ENCODE measurements at regions not wholly inside any gene's neighbourhood (a gene's known extent, or its start where the extent isn't known, plus 50 kb on each side); places are given as distances from the start of the nearest gene placed in this dataset.

DNA sequence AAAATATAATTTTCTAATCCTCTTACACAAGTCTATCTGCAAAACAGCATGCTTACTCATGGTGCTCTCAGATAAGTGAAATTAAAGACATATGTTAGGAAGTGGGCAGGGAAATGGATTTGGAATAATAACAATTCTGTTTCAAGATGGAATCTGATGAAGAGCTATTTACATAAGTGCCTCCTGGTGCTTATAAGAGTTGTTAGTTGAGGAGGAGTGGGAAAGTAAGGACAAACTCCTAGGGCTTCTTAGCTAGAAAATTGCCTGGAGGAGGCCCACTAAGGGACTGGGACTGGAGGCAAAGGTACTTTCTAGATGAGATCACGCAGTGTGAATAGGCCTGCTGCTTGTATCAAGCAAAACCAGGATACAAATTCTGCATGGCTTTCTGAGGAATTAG is 939.8 kb downstream of the GLUD2 start:
- TF ChIP-seq EP300 (IDR thresholded peaks at IDR 0.05; ENCODE audit: borderline replicate concordance) (no peak), YY1 (IDR thresholded peaks at IDR 0.05; ENCODE audit: low read depth) (no peak), FOXM1 (IDR thresholded peaks at IDR 0.05; ENCODE audit: borderline replicate concordance, low read depth) (no peak), ZBTB7A (IDR thresholded peaks at IDR 0.05; ENCODE audit: low read depth) (no peak), RAD21 (IDR thresholded peaks at IDR 0.05; ENCODE audit: low read depth) (no peak), EGR1 (IDR thresholded peaks at IDR 0.05) (no peak), TCF12 (IDR thresholded peaks at IDR 0.05; ENCODE audit: low read depth) (no peak), TEAD4 (IDR thresholded peaks at IDR 0.05) (no peak)

DNA sequence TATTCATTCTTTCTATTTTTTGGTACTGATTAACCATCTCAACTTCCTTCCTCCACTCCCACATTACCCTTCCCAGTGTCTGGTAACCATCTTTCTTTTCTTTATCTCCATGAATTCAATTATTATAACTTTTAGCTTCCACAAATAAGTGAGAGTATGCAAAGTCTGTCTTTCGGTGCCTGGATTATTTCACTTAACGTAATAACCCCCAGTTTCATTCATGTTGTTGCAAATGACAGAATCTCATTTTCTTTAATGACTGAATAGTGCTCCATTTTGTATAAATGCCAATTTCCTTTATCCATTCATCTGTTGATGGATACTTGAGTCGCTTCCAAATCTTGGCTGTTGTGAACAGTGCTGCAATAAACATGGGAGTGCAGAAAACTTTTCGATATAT is 940.4 kb downstream of the GLUD2 start:
- TF ChIP-seq TCF12 (IDR thresholded peaks at IDR 0.05; ENCODE audit: low read depth), result no peak
- TF ChIP-seq YY1 (IDR thresholded peaks at IDR 0.05; ENCODE audit: low read depth), result no peak
- no peak for TF ChIP-seq EGR1 (IDR thresholded peaks at IDR 0.05)
- no peak for TF ChIP-seq REST (IDR thresholded peaks at IDR 0.05; ENCODE audit: low read depth)
- no peak for TF ChIP-seq TEAD4 (IDR thresholded peaks at IDR 0.05)
- TF ChIP-seq NFIC (IDR thresholded peaks at IDR 0.05), result no peak
- TF ChIP-seq, protein P1, sequence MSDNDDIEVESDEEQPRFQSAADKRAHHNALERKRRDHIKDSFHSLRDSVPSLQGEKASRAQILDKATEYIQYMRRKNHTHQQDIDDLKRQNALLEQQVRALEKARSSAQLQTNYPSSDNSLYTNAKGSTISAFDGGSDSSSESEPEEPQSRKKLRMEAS (IDR thresholded peaks at IDR 0.05), result no peak
- no peak for TF ChIP-seq ZBTB7A (IDR thresholded peaks at IDR 0.05; ENCODE audit: low read depth)
- no peak for TF ChIP-seq FOXM1 (IDR thresholded peaks at IDR 0.05; ENCODE audit: borderline replicate concordance, low read depth)
- no peak for TF ChIP-seq EP300 (IDR thresholded peaks at IDR 0.05; ENCODE audit: borderline replicate concordance)

- TF ChIP-seq NFIC (IDR thresholded peaks at IDR 0.05) (no peak), CEBPB (IDR thresholded peaks at IDR 0.05) (no peak), TCF12 (IDR thresholded peaks at IDR 0.05; ENCODE audit: low read depth) (no peak), YY1 (IDR thresholded peaks at IDR 0.05; ENCODE audit: low read depth) (no peak), EGR1 (IDR thresholded peaks at IDR 0.05) (no peak), TAF1 (IDR thresholded peaks at IDR 0.05; ENCODE audit: low read depth) (no peak), TEAD4 (IDR thresholded peaks at IDR 0.05) (no peak), FOXM1 (IDR thresholded peaks at IDR 0.05; ENCODE audit: borderline replicate concordance, low read depth) (no peak), REST (IDR thresholded peaks at IDR 0.05; ENCODE audit: low read depth) (no peak), CREB1 (IDR thresholded peaks at IDR 0.05; ENCODE audit: low read depth) (no peak), ZBTB7A (IDR thresholded peaks at IDR 0.05; ENCODE audit: low read depth) (no peak), EP300 (IDR thresholded peaks at IDR 0.05; ENCODE audit: borderline replicate concordance) (no peak), RAD21 (IDR thresholded peaks at IDR 0.05; ENCODE audit: low read depth) (no peak)
- TF ChIP-seq, protein P1 (IDR thresholded peaks at IDR 0.05), result no peak
- TF ChIP-seq, protein P2, sequence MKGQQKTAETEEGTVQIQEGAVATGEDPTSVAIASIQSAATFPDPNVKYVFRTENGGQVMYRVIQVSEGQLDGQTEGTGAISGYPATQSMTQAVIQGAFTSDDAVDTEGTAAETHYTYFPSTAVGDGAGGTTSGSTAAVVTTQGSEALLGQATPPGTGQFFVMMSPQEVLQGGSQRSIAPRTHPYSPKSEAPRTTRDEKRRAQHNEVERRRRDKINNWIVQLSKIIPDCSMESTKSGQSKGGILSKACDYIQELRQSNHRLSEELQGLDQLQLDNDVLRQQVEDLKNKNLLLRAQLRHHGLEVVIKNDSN (IDR thresholded peaks at IDR 0.05), result no peak
Observed at GRCh38 chrX:122004127-122004526, 956.7 kb downstream of the GLUD2 start.

- TF ChIP-seq NFIC (IDR thresholded peaks at IDR 0.05) (no peak), REST (IDR thresholded peaks at IDR 0.05; ENCODE audit: low read depth) (no peak), EP300 (IDR thresholded peaks at IDR 0.05; ENCODE audit: borderline replicate concordance) (no peak), TCF12 (IDR thresholded peaks at IDR 0.05; ENCODE audit: low read depth) (no peak), ZBTB7A (IDR thresholded peaks at IDR 0.05; ENCODE audit: low read depth) (no peak), TAF1 (IDR thresholded peaks at IDR 0.05; ENCODE audit: low read depth) (no peak), EGR1 (IDR thresholded peaks at IDR 0.05) (no peak), CEBPB (IDR thresholded peaks at IDR 0.05) (no peak), YY1 (IDR thresholded peaks at IDR 0.05; ENCODE audit: low read depth) (no peak), TEAD4 (IDR thresholded peaks at IDR 0.05) (no peak), RAD21 (IDR thresholded peaks at IDR 0.05; ENCODE audit: low read depth) (no peak), FOXM1 (IDR thresholded peaks at IDR 0.05; ENCODE audit: borderline replicate concordance, low read depth) (no peak), CREB1 (IDR thresholded peaks at IDR 0.05; ENCODE audit: low read depth) (no peak)
- TF ChIP-seq, protein P2 (IDR thresholded peaks at IDR 0.05), result no peak
- TF ChIP-seq, protein P1 (IDR thresholded peaks at IDR 0.05), result no peak
Observed at GRCh38 chrX:122026665-122027064, 979.3 kb downstream of the GLUD2 start.
